DOHH2 (cell line): ENCODE measurements at regions not wholly inside any gene's neighbourhood (a gene's known extent, or its start where the extent isn't known, plus 50 kb on each side); places are given as distances from the start of the nearest gene placed in this dataset.
"Not testable (repeated sequence)": the region's sequence is repeated elsewhere in the genome, so short reads cannot be mapped to it uniquely, and the experiment has no call there.

ENCODE experiments used
- H3F3A ChIP-seq: fragments of 200-600 bp; sonication (generic), shearing (Covaris generic); 2 replicates; pipeline ENCODE4 v1.6.0; 2016; ENCODE audit warnings: antibody characterized with exemption, mild to moderate bottlenecking; ENCODE audit not compliant: control insufficient read depth, insufficient read depth
- H3K27ac ChIP-seq: fragments of 200-600 bp; sonication (generic); 2 replicates; pipeline ENCODE4 v1.5.1; 2014; ENCODE audit warnings: low read depth, mild to moderate bottlenecking, low read length, moderate library complexity
- H3K27me3 ChIP-seq: fragments of 200-600 bp; sonication (generic); 2 replicates; pipeline ENCODE4 v1.6.1; 2014; ENCODE audit warnings: mild to moderate bottlenecking, low read length, mixed read lengths; ENCODE audit not compliant: control insufficient read depth
- H3K36me3 ChIP-seq: fragments of 200-600 bp; sonication (generic); 2 replicates; pipeline ENCODE4 v1.6.1; 2014; ENCODE audit warnings: mild to moderate bottlenecking, low read length, moderate library complexity, mixed read lengths; ENCODE audit not compliant: control insufficient read depth
- H3K4me1 ChIP-seq: fragments of 200-600 bp; sonication (generic); 2 replicates; pipeline ENCODE4 v1.6.1; 2014; ENCODE audit warnings: mild to moderate bottlenecking, low read length, mixed read lengths; ENCODE audit not compliant: control insufficient read depth
- H3K4me2 ChIP-seq: fragments of 200-600 bp; sonication (generic); 2 replicates; pipeline ENCODE4 v1.6.0; 2014; ENCODE audit warnings: mild to moderate bottlenecking, low read length, moderate library complexity
- H3K4me3 ChIP-seq: fragments of 200-600 bp; sonication (generic); 2 replicates; pipeline ENCODE4 v1.5.1; 2014; ENCODE audit warnings: mild to moderate bottlenecking, low read length, mixed read lengths
- H3K79me2 ChIP-seq: fragments of 200-600 bp; sonication (generic); 2 replicates; pipeline ENCODE4 v1.6.1; 2014; ENCODE audit warnings: mild to moderate bottlenecking, low read length, mixed read lengths; ENCODE audit not compliant: control insufficient read depth
- H3K9me2 ChIP-seq: fragments of 200-600 bp; sonication (generic); replicated peaks from 2 replicates; pipeline ENCODE4 v1.6.1; 2014; ENCODE audit warnings: mild to moderate bottlenecking, low read length, mixed read lengths; ENCODE audit not compliant: control insufficient read depth
- H3K9me3 ChIP-seq: fragments of 200-600 bp; sonication (generic); 2 replicates; pipeline ENCODE4 v1.6.1; 2014; ENCODE audit warnings: antibody characterized with exemption, low read length, mixed read lengths; ENCODE audit not compliant: control insufficient read depth, insufficient read depth
- H4K20me1 ChIP-seq: fragments of 200-600 bp; sonication (generic); 2 replicates; pipeline ENCODE4 v1.6.0; 2014; ENCODE audit warnings: low read depth, mild to moderate bottlenecking, antibody characterized with exemption, low read length, moderate library complexity; ENCODE audit not compliant: control insufficient read depth, insufficient read depth
- EZH2phosphoT487 ChIP-seq: fragments of 200-600 bp; sonication (generic); IDR thresholded peaks from 2 replicates; pipeline ENCODE4 v1.6.1; 2017; ENCODE audit warnings: borderline replicate concordance, mild to moderate bottlenecking, antibody characterized with exemption, low read length, moderate library complexity, mixed read lengths
- TF ChIP-seq, protein P1 (sequence below): fragments of 200-600 bp; sonication (generic); IDR thresholded peaks from one replicate; pipeline ENCODE4 v1.5.1; 2014; ENCODE audit warnings: antibody characterized with exemption, mild to moderate bottlenecking, low read depth, low read length; ENCODE audit not compliant: poor library complexity, severe bottlenecking

DNA sequence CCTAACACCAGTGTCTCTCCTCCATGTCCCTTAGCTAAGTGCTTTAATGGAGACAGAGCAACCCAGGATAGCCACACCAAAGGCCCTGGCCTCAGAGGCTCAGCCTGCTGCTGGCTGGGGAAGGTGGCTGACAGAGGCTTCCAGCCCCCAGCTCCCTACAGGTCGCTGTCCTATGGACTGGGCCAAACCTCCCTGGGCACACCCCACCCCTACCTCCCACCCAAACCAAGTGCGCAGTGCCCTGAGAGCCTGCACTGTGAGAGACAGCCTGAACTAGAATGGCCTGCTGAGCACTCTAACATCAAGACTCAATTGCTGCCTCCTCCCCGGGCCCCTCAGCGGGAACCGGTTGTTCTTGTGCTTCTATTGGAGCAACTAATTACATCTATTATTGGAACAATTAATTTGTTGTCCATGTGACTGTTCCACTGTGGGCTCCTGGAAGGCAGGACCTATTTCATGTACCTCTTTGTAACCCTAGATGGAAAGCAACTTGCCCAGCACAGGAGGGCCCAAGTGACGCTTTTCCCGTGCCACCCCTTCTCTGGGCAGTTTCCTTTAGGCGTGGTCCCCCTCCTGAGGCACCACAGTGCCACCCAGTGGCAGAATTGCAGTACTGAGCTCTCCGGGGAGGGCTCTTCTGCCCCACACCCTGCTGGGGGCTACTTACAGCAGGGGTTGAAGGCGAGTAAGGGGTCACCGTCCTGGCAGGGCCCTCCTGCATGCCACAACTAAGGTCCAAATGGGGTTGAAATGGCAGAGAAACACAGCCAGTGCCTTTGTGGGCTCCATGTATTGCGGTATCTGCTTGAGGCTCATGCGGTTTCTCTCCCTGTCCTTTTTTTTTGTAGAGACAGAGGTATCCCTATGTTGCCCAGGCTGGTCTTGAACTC lies 63.7 kb upstream of the WAPL start:
- H3K36me3 ChIP-seq = no peaks in the 10 kb centered on the region
- H3K4me2 ChIP-seq = peak overlapping the region; percentile 59
- no peak overlapping the region for H3K27ac ChIP-seq

DNA sequence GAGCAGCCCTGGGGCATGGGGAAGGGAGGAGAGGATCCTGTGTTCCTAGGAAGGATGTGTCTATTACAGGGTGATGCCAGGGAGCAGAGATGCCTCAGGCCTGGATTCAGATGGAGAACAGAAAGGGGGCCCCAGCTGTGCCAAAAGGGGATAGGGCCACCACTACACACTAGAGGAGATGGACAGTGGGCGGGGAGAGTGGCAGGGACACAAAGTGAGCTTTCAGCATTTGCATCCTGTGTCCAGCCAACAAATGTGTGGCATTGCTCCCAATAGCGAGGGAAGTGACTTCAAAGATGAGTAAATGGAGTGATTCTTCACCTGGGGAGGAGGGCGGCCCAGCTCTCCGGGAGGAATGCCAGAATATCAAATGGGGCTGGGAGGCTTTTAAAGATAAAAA lies 64.9 kb upstream of the WAPL start:
- Histone ChIP-seq H4K20me1 (no peaks in the 10 kb centered on the region), H3K4me1 (peaks cover 18% of the 10 kb centered on the region), H3K27ac (no peak overlapping the region), H3K9me2 (no peaks in the 10 kb centered on the region), H3K36me3 (no peaks in the 10 kb centered on the region), H3K4me2 (no peak overlapping the region), H3K4me3 (no peak overlapping the region), H3K27me3 (no peaks in the 10 kb centered on the region), H3K79me2 (no peaks in the 10 kb centered on the region), H3K9me3 (no peaks in the 10 kb centered on the region), H3F3A (no peaks in the 10 kb centered on the region)
- no peak for TF ChIP-seq EZH2phosphoT487
- TF ChIP-seq, protein P1, sequence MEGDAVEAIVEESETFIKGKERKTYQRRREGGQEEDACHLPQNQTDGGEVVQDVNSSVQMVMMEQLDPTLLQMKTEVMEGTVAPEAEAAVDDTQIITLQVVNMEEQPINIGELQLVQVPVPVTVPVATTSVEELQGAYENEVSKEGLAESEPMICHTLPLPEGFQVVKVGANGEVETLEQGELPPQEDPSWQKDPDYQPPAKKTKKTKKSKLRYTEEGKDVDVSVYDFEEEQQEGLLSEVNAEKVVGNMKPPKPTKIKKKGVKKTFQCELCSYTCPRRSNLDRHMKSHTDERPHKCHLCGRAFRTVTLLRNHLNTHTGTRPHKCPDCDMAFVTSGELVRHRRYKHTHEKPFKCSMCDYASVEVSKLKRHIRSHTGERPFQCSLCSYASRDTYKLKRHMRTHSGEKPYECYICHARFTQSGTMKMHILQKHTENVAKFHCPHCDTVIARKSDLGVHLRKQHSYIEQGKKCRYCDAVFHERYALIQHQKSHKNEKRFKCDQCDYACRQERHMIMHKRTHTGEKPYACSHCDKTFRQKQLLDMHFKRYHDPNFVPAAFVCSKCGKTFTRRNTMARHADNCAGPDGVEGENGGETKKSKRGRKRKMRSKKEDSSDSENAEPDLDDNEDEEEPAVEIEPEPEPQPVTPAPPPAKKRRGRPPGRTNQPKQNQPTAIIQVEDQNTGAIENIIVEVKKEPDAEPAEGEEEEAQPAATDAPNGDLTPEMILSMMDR = no peak

More for the DNA sequence above, 63.7 kb upstream of the WAPL start:
- Histone ChIP-seq H3K9me2 (no peaks in the 10 kb centered on the region), H3K9me3 (no peaks in the 10 kb centered on the region), H3F3A (no peaks in the 10 kb centered on the region), H3K4me3 (peak overlapping the region; percentile 28; the same call in 1 of the 2 replicates), H4K20me1 (no peaks in the 10 kb centered on the region), H3K79me2 (no peaks in the 10 kb centered on the region), H3K27me3 (no peaks in the 10 kb centered on the region), H3K4me1 (peaks cover 27% of the 10 kb centered on the region)
- TF ChIP-seq EZH2phosphoT487 = no peak
- TF ChIP-seq, protein P1 = peak; percentile 98

DNA sequence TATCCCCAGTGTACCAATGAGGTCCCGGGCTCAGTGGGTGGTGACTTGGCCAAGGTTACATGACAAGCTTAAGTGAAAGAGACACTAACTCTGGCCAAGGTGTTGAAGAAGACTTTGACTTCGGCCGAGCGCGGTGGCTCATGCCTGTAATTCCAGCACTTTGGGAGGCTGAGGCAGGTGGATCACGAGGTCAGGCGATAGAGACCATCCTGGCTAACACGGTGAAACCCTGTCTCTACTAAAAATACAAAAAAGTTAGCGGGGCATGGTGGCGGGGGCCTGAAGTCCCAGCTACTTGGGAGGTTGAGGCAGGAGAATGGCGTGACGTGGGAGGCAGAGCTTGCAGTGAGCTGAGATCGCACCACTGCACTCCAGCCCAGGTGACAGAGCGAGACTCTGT lies 65.6 kb upstream of the OPN4 start:
- not testable (repeated sequence) for H3K9me3 ChIP-seq, H3K27me3 ChIP-seq, H3K79me2 ChIP-seq, H3K36me3 ChIP-seq, H3K4me3 ChIP-seq, H4K20me1 ChIP-seq, H3F3A ChIP-seq, H3K27ac ChIP-seq, H3K4me2 ChIP-seq, H3K9me2 ChIP-seq
- H3K4me1 ChIP-seq = peaks cover 18% of the 10 kb centered on the region

DNA sequence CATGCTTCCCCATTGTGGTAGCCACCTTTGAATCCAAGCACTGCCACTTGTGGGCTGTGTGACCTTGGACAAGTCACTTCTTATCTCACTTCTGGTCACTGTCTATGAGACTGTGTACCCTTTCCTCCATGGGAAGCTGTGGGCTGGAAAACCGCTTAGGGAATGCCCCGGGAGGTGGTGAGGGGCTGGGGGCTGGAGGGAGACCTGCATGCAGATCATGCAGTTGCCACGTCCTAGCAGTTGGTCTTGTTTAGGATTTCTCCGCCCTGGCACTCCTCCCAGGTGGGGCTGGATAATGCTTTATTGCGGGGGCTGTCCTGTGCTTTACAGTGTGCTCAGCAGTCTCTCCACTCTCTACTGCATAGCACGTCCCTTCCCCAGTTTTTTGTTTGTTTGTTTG lies 62.9 kb upstream of the OPN4 start:
- H3K27ac ChIP-seq = no peak overlapping the region
- TF ChIP-seq EZH2phosphoT487 = no peak
- TF ChIP-seq, protein P1 = no peak

More for the DNA sequence above, 62.9 kb upstream of the OPN4 start:
- H3K27me3 ChIP-seq = no peaks in the 10 kb centered on the region
- H3K4me1 ChIP-seq = no peaks in the 10 kb centered on the region
- no peaks in the 10 kb centered on the region for H3K79me2 ChIP-seq
- H3K9me2 ChIP-seq = no peaks in the 10 kb centered on the region
- no peaks in the 10 kb centered on the region for H3F3A ChIP-seq
- H4K20me1 ChIP-seq = no peaks in the 10 kb centered on the region
- no peak overlapping the region for H3K4me2 ChIP-seq
- no peaks in the 10 kb centered on the region for H3K9me3 ChIP-seq
- no peaks in the 10 kb centered on the region for H3K36me3 ChIP-seq
- no peak overlapping the region for H3K4me3 ChIP-seq
